NOMO-1 treated with dmso at 0.1 percent for 144 hours (cell line): ENCODE measurements at regions not wholly inside any gene's neighbourhood (a gene's known extent, or its start where the extent isn't known, plus 50 kb on each side); places are given as distances from the start of the nearest gene placed in this dataset.

ENCODE experiments used
- DNase-seq: peaks from one replicate; lab custom pipeline; 2025; ENCODE audit not compliant: unreplicated experiment; lab: John Stamatoyannopoulos, UW

GRCh38 chr2:64704161-64704560 lies 50.4 kb upstream of the SERTAD2 start:
- DNase-seq, result no peak

GRCh38 chr2:64704996-64705395 lies 51.3 kb upstream of the SERTAD2 start:
- DNase-seq, result no peak

- DNase-seq, result no peak
Measured at GRCh38 chr2:64707276-64707675, 53.6 kb upstream of the SERTAD2 start.

GRCh38 chr2:64708829-64709228 lies 55.1 kb upstream of the SERTAD2 start:
- DNase-seq, result no peak

- no peak for DNase-seq
Measured at GRCh38 chr2:64711252-64711800, 57.6 kb upstream of the SERTAD2 start.

- DNase-seq, result no peak
Measured at GRCh38 chr2:64713686-64714085, 60.0 kb upstream of the SERTAD2 start.

GRCh38 chr2:64716569-64716968 lies 62.9 kb upstream of the SERTAD2 start:
- DNase-seq, result no peak

- no peak for DNase-seq
Measured at GRCh38 chr2:64718250-64718885, 64.7 kb upstream of the SERTAD2 start.

GRCh38 chr2:64720535-64721319 lies 67.0 kb upstream of the SERTAD2 start:
- DNase-seq, result no peak

- DNase-seq, result no peak
Measured at GRCh38 chr2:64721320-64721623, 67.6 kb upstream of the SERTAD2 start.

GRCh38 chr2:64722291-64723044 lies 68.8 kb upstream of the SERTAD2 start:
- DNase-seq, result no peak

GRCh38 chr2:64727013-64727767 lies 73.5 kb upstream of the SERTAD2 start:
- peak; percentile 64 for DNase-seq

- DNase-seq, result no peak
Measured at GRCh38 chr2:64727843-64728463, 74.2 kb upstream of the SERTAD2 start.

GRCh38 chr2:64730551-64731262 lies 77.0 kb upstream of the SERTAD2 start:
- DNase-seq, result no peak

GRCh38 chr2:64731263-64731643 lies 77.5 kb upstream of the SERTAD2 start:
- DNase-seq, result no peak

GRCh38 chr2:64731746-64732145 lies 78.0 kb upstream of the SERTAD2 start:
- DNase-seq, result peak; percentile 26

GRCh38 chr2:64732146-64732545 lies 78.4 kb upstream of the SERTAD2 start:
- DNase-seq, result no peak

- DNase-seq, result no peak
Measured at GRCh38 chr2:64735504-64735903, 81.8 kb upstream of the SERTAD2 start.

GRCh38 chr2:64737547-64737946 lies 83.8 kb upstream of the SERTAD2 start:
- no peak for DNase-seq

GRCh38 chr2:64738026-64738425 lies 84.3 kb upstream of the SERTAD2 start:
- DNase-seq, result no peak
